NCI-H2029 (cell line): ENCODE measurements at regions not wholly inside any gene's neighbourhood (a gene's known extent, or its start where the extent isn't known, plus 50 kb on each side); places are given as distances from the start of the nearest gene placed in this dataset.

Experiments
- DNase-seq: peaks from one replicate; lab custom pipeline; 2025; lab: John Stamatoyannopoulos, UW

DNA sequence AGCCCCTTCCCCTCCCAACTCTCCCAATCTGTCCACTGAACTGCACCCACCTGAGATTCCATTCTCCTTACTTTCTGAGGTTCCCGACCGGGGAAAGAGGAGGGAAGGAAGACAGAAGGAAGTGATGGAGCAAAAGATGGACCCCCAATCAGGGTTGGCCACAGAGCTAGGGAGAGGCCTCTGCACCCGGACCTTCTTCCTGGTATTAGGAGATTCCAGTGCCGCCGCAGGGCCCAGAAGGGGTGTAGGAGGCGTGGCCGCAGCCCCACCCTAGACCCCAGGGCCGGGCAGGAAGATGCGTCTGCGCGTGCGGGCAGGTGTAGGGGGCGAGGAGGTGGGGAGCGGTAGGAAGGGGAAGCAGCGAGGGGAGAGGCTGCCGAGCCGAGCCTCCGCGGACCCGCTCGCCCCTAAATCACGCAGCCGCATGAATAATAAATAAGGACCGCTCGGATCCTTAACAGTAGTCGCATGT is 104.2 kb upstream of the MVB12B start:
- DNase-seq, result no peak

DNA sequence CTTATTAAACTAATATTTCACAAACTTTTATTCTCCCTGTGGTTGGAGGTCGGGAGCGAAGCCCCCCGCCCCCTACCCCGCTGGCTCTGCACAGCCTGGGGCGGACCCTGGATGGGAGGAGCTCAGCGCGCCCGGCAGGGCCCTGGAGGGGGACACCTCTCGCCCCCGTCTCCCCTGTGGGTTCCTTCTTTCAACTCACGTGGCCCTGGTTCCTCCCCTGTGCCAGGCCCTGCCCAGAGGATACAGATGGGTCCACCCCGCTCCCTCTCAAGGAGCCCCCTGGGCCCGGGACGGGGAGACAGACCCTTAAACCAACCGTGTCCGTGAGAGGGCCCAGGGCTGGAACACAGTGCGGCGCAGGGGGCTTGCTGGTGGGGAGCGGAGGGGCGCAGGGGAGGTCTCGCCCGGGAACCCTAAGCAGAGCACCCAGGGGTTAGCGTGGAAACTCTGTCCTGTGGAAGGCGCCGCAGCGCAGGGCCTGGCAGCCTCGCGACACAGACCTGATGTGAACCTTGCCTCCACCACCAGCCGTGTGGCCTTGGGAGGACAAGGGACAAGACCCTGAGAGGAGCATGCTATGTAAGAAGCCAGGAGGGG is 103.7 kb upstream of the MVB12B start:
- DNase-seq, result no peak

DNA sequence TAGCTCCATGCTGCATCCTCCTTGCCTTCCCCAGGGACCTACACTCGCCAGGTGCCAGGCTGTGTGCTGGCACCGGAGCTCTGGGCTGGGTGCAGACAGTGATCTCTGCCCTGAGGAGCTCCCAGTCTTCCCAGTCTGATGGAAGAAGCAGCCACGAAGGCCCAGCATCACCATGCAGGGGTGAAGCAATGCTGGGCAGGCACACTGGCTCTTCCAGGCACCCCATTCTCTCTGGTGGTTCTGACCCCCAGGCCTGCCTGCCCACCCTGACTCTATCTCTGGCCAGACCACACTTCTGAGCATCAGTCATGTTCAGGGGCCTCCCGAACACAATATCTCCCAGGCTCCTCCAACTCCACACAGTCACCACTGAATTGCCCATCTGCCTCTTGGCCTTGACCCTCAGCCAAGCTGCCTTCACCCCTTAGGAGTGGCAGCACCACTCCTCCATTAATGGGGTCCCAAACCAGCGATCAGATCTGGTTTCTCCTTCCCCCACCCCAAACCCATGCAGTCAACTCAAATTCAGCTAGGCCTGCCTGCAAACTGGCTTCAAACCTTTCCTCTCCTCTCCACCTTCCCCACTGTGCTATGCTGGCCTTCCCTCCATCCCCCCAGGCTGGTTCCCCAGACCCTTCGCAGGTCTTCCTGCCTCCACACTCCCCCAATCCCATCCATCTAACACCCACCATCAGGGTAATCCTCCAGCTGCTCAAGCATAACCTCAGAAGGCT is 102.7 kb upstream of the MVB12B start:
- DNase-seq, result no peak

DNA sequence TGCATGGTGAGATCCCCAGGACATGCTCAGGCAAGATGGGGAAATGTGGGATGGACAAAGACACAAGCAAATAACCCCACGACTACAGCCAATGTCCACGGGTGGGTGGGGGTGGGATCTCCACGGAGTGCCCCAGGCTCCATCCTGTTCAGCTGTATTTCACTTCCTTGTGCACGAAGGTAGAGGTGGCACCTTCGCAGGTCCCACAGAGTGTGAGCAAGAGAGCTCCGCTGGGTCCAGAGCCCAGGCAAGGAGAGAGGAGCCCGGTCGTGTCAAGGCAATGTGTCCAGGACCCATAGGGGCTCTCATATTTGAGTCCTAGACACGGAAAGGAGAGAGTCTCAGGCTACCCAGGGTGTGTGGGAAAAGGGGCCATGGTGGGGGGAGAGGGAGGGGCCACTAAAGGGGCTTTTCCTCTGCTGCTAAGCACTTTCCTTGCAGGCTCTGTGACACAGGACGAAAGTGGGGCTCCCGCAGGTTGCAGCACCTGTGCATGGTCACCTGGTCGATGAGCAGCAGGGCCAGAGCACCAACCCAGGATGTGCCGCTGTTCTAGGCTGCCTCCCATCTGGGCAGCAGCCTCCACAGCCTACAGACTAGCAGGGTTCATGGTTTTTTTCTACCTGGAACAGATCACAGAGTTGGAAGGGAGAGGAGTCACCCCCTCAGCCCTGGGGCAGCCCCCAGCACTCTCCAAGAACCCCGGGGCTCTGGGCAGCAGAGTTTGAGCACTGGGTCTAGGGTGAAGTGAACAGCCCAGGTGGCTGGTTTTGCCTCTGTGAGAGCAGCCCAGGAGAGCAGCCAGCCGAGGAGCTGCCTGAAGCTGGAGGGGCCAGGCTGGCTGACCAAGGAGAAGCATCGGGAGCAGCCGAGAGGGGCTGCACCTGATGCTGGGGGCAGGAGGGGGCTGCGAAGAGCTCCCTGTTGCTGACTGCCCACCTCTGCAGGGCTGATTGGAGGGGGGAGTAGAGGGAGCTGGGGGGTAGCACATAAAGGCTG is 100.7 kb upstream of the MVB12B start:
- DNase-seq, result no peak

DNA sequence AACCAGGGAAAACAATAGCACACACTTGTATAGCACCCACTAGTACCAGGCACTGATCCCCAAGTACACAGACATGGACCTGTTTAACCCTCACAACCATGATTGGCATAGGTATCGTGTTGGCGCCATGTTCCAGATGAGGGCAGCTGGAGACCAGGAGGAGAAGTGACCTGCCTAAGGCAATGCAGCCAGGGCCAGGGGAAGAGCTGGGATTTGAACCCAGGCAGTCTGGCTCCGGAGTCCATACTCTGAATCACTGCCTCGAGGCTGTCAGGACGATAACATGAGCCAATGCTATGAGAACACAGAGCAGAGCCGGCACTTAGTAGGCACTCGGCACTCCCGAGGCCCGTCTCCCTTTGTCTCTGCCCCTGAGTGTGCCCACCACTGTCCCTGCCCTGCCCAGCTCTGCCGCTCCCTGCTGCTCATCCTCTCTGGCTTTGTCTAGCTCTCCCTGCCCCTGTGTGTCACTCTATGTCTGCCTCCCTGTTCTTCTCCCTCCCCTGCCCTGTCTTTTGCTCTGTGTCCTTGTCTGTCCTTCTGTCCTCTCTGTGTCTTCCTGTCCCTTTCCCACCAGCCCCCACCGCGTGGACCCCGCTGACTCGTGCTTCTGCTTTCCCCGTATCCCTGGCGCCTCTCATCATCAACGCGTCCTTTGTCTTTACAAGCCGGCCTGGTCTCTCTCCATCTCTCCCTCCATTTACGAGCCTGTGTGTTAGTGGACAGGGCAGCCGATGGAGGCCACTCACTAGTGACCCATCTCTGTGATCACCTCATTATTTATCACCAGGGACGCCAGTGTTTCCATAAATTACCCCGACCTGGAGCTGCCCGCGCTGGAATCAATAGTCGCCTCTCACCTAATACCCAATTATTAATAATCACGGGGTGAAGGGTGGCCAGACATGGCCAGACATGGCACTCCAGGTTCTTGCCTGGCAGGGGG is 99.4 kb upstream of the MVB12B start:
- DNase-seq, result no peak

DNA sequence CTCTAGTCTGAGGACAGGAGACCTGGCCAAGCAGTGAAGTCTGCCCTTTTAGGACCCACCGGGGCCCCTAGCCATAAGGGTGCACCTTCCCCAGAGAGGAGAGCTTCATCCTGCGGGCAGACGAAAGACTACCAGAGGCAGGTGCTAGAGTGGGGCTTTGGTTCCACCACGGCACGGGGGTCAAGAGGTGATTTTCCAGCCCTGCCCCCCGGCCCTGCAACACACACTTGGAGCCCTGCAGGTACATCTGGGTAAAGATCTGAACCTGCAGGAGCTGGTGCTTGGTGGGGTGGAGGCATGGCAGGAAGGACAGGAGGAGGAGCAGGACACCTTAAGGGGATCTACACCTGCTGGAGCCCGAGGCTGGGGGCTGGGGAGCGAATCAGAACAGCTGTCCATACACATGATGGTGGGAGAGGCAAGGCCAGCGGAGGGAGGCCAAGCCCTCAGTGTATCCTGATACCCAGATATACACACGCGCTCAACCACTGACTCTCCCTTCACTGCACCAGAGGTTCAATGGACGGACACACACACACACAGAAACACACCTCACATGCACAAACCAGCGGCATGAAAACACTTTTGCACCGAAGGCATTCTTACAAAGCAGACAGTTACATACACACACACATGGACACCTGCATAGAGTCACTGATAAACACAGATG is 98.4 kb upstream of the MVB12B start:
- no peak for DNase-seq

DNA sequence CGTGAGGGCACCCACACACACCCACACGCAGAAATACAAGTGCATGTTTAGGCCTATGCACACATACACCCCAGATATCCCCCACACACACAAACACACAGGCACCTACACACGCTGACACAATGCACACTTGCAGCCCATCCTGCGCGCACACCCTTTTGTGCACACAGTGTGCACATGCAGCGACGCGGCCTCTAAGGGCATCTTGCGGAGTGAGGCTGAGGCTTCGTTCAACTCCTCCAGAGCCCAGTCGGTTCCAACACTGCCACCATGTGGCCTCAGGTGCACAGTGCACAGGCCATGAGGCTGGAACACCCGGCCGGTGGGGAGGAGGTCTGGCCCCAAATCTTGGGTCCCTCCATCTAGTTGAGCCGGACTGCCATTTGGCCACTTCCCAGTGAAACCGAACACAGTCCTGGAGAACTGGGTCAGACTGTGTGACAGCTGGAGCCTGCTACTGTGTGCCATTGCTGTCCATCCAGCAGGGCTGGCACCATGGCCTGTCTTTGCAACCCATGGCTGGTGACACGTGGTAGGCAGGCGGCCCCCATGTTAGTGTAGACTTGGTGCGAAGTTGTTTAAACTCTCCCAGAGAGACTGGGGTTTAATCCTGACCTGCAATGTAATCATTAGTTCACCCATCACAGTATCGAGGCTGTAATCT is 97.7 kb upstream of the MVB12B start:
- DNase-seq, result peak; percentile 41

DNA sequence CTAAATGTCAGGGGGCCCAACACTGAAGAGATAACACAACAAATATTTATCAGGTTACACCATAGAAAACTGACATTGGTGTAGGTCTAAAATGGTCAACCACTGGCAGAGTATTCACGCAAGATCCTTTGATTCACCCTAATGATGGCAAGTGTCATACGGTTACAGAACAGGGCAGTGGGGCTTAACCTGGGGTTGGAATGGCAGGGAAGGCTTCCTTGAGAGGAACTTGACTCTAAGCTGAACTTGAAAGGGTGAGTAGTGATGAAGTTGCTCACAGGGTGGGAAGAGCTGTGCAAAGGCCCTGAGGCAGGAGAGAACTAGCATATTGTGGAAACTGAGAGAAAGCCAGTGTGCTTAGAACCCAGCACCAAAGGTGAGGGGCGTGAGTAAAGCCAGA is 97.1 kb upstream of the MVB12B start:
- DNase-seq, result no peak

DNA sequence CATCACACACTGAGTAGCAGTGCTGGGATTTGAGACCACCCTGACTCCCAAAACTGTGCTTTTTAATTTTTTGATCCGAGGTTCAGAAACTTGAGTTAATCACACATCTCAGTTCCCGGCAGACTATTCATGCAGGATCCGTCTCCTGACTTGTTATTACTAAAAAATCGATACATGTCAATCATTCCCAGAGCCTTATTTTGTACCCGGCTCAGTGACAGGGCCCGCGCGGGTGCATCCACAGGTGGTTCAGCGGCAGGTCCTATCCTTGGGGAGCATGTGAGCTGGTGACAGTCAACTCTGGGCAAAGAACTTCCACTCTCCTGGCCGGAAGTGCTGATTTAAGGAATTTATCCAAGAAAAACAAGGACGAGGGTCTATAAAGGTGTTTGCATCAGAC is 95.9 kb upstream of the MVB12B start:
- DNase-seq, result no peak

DNA sequence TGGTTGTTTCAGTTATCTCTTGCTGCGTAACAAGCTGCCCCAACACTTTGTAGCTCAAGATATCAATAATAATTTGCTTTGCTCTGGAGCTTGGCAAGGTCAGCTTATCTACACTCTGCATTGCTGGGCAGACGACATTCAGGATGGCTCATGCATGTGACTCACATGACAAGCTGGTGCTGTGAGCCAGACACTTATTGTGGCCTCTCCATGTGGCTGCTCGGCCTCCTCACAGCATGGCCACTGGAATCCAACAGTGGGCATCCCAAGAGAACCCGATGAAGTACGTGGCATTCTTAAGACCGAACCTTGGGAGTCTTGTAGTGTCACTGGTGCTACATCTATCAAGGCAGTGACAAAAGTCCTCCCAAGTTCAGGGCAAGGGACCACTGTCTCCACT is 94.2 kb upstream of the MVB12B start:
- DNase-seq, result no peak

DNA sequence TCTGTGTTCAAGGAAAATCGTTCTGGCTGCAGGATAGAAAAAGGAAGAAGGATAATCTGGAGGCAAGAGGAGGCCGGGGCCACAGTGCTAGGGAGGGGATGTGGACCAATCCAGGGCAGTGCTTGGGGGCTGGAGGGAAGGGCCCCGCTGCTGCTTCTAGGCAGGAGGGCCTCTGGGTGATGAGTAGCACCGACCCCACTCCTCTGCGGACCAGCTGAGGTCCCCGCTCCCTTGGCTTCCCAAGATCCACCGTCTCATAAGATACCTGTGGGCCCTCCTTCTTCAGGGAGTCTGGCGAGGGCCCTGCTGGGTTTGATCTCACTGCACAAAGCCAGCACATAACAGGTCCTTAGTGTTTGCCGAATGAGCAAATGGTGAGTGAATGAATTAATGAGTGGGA is 93.5 kb upstream of the MVB12B start:
- DNase-seq, result no peak

DNA sequence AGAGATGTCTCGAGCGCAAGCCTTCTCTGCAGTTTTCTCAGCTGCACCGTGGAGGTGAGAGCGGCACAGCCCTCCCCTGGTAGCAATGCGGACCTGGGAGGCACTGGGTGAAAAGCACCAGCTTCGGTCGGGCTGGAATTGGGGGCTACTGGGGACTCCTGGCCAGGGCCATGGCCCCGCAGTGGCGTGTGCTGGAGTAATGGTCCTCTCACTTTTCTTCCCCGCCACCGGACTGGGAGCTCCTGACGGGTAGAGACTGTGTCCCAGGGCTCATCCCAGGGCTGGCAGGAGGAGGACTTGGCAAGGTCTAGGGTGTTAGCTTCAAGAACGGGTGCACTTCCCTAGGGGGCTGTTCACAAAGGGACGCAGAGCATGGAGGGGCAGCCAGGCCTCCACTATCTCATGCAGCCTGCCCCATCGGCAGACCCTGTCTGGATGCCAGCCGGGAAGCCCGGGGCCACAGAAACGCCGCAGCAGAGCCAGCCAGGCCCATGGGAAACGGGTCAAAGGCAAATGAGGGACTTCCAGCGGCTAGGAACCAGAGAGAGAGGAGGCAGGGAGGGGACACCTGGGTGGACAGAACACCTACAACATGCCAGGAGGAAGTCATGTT is 92.6 kb upstream of the MVB12B start:
- no peak for DNase-seq

DNA sequence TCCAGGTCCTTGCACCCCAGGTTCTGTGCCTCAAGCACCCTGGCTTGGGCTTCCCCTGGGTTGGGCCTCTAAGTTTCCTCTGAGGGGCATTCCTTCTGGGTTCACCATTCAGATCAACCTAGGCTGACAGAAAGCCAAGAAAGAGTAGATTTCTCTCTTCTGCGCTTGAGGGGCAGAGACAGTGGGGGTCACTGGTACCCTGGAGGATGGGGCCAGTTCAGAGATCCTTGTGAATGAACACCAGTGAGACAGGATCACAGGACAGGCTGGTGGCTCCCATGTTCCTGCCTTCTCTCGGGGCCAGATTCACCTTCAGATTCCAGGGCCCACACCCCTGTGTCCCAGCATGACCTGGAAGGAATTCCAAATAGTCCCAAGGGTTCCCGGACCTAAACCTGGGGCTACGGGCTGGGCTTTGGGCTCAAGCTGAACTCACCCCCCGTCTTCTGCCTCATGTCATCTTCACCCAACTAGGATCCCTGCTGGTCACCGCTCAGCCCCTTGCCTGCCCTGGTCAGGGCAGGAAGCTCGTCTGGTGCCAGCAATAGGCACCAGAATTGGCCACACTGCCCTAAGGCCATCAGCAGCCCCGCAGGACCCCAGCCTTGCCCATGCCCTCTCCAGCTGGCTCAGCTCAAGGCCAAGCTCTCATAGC is 91.8 kb upstream of the MVB12B start:
- DNase-seq, result no peak

DNA sequence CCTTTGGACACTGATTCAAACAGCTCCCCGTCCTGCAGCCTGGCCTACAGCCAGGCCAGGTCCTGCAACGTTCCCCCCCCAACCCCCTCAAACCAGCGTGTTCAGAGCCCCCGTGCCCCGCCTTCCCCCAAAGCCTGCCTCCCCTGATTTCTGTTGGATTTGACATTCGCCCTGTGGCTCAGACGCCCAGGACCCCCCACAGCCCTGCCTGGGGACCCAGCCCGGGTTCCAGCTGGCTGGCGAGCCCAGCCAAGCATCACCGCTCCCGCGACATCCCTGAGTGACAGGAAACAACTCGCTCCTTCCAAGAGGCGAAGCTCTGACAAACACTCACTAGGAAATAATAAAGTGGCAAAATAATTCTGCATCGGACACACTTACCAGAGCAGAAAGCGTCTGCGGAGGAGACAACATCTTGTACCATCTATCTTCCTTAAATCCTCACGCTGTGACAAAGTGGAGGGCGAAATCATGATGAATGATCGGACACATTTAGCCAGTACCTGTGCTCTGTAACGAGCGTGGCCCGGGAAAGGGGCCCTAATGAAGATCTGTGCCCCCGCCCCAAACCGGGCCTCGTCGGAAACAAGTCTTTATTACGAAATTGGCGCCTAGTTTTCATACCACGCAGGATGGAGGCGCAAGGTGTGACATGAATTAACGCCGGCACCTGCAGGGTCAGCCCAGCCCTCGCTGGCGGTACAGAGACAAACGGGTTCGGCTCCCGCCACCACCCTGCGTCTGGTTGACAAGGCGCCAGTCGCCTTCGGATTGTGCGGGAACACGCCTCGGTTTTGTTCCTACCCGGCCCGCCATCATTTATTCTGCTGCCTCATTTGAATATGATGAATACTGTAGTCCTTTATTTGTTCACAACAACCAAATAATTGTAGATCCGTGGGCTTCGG is 91.0 kb upstream of the MVB12B start:
- DNase-seq, result no peak

DNA sequence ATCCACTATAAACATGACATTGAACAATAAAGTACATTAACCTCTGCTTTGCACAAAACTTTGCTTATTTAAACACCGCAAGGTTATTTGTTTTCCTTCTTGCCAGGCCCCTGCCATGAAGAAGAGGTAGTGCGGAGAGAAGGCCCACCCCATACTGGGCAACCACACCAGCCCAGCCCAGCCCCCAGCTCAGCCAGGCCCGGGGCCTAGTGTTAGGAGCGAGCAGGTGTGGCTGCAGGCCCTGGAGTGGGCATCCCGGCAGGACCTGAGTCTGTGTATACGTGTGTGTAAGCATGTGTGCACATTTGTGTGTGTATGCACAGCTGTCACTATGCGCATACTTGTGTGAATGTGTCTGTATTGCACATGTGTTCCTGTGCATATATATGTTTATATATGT is 90.4 kb upstream of the MVB12B start:
- DNase-seq, result no peak

DNA sequence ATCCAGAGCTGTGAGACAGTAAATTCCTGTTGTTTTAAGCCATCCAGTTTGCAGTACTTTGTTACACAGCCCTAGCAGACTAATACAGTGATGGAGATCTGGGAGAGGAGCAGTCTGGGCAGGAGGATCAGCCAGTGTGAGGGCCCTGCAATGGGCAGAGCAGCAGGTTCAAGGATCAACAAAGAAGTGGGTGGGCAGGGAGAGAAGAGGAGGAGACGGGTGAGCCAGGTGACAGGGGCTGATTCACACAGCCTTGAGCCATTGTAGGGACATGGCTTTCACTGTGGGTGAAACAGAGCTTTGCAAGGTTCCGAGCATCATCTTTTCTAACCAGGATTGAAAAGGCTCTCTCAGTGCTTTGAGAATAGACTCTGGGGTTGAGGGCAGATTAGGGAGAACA is 88.2 kb upstream of the MVB12B start:
- DNase-seq, result no peak

DNA sequence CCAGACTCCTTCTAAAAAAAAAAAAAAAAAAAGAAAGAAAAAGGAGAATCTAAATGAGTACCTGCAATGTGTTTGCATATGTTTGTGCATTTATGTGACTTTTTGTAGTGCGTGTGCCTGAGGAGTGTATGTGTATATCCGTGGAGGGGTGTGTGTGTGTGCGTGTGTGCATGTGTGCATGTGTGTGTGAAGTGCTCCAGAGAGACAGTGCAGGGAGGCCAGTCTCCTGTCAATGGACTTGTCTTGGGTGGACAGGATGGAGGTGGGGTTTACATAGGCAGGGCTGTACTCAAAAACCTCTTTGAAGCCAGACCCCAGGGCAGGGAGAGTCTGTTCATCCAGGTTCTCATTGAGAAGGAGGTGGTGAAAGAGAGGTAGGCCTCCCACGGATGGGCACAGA is 87.1 kb upstream of the MVB12B start:
- no peak for DNase-seq

DNA sequence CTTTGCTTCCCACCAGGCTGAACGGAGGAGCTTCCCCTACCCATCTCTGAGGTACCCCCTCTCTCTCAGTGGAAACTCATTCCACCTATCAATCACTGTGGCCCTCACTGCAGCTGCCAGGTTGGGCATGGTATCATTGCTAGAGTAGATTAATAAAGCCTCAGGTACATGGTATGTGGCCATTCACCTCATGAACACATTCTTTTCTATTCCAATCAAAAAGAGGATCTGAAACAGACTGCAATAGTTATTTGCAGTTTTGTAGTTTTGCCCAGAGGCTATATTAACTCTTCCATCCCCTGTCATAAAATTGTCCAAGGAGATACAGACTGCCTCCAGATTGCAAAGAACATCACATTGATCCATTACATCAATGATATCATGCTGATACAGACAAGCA is 85.8 kb upstream of the MVB12B start:
- DNase-seq, result no peak
